ENCODE measurements at regions not wholly inside any gene's neighbourhood (a gene's known extent, or its start where the extent isn't known, plus 50 kb on each side); places are given as distances from the start of the nearest gene placed in this dataset.

DNA sequence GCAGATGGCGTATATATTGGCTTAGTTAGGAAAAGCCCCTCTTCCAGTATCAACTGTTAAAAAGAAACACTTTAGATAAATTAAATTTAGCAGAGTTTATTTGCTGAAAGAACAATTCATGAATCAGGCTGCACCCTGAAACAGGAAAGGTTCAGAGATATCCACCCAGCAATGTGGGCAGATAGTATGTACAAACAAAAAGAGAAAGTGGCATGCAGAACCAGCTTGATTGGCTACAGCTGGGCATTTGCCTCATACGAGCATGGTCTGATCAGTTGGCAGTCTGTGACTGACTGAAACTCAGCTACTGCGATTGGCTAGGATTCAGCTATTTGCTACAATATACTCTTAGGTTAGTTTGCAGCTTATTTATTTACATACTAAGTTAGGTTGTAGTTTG, 98.2 kb downstream of the ZC3H11B start:
- TF ChIP-seq CTCF (conservative IDR thresholded peaks at IDR 0.05; ENCODE audit: low read depth, low read length): no peak
- no peak for TF ChIP-seq EZH2 (IDR thresholded peaks at IDR 0.05; ENCODE audit: borderline replicate concordance, low read depth, low read length, poor library complexity, severe bottlenecking)
